ENCODE measurements at regions not wholly inside any gene's neighbourhood (a gene's known extent, or its start where the extent isn't known, plus 50 kb on each side); places are given as distances from the start of the nearest gene placed in this dataset.

- no peak for DNase-seq
Measured at GRCh38 chr2:238985041-238985729, 137.3 kb downstream of the TWIST2 start.

GRCh38 chr2:238985931-238986446 is 138.1 kb downstream of the TWIST2 start:
- no peak for DNase-seq

GRCh38 chr2:238986491-238987351 is 138.8 kb downstream of the TWIST2 start:
- DNase-seq, result no peak

- no peak for DNase-seq
Measured at GRCh38 chr2:238987352-238987981, 139.6 kb downstream of the TWIST2 start.

DNA sequence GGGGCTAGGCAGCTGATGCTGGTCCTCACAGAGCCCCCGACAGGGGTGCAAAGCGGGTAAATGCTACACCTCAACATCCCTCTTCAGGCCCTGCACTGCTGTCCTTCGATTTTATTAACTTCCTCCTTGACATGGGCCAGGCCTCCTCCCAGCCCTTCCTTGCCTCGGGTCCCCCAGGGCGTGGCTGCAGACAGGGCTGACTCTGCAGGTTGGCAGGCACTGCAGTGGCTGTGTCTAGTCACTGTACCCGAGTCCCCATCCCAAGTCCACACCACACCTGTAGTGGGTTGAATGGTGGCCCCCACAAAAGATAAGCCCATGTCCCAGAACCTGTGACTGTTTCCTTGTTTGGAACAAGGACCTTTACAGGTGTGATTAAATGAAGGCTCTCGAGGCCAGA is 140.2 kb downstream of the TWIST2 start:
- no peak for DNase-seq

DNA sequence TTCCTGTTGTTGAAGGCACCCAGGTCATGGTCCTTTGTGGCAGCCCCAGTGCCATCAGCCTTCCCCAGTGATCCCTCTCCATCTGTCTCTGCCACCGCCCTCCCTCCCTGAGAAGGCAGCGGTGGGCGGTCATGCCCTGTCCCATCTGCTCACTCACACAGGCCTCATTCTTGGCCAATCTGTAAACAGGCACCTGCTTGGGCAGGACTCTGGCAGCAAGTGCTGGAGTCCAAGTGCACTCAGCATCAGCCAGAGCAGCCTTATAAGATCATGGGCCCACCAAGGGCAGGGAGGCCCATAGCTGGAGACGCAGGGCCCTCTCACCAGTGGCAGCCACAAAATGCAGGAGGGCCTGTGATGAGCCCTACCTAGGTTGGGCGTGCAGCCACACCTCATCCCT is 140.9 kb downstream of the TWIST2 start:
- DNase-seq, result no peak

DNA sequence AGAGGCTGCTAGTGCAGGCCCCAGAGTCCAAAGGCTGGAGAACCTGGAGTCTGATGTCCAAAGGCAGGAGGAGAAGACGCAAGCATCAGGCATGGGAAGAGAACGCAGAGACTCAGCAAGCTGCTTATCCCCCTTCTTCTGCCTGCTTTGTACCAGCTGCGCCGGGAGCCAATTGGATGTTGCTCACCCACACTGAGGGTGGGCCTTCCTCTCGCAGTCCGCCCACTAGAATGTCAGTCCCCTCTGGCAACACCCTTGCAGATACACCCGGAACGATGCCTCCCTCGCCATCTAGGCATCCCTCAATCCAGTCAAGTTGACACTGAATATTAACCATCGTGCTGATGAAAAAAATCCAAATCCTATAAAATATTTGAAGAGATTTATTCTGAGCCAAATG is 141.6 kb downstream of the TWIST2 start:
- no peak for DNase-seq

DNA sequence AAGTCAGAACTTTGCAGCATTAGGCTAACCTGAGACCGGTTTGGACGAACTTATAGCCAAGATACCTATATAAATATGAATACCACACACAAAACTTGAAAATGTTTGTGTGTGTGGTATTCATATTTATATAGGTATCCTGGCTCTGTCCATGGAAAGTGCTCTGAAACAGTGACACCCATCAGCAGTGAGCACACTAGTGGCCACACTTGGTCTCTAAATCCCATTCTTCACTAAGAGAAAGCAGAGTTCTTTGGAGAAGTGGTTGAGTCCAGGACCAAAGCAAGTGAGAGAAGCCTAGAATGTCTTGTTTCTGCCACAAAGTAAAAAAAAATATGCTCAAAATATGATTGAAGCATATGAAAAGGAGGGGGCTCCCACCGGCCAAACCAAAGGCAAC is 146.5 kb downstream of the TWIST2 start:
- no peak for DNase-seq

- no peak for DNase-seq
Measured at GRCh38 chr2:238994876-238995275, 147.0 kb downstream of the TWIST2 start.

DNA sequence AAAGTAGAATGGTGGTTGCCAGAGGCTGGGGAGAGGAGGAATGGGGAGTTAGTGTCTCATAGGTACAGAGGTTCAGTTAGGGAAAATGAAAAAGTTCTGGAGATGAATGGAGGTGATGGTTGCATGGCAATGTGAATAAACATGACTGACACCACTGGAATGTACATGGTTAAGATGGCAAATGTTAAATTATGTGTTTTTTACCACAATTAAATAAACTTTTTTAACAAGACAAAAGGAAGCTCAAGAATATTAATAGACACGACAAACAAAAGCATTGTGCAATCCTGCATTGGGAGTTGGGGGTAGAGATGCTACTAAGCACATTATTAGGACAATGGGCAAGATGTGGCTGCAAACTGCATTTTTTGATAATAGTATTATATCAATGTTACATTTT is 147.7 kb downstream of the TWIST2 start:
- DNase-seq, result no peak

DNA sequence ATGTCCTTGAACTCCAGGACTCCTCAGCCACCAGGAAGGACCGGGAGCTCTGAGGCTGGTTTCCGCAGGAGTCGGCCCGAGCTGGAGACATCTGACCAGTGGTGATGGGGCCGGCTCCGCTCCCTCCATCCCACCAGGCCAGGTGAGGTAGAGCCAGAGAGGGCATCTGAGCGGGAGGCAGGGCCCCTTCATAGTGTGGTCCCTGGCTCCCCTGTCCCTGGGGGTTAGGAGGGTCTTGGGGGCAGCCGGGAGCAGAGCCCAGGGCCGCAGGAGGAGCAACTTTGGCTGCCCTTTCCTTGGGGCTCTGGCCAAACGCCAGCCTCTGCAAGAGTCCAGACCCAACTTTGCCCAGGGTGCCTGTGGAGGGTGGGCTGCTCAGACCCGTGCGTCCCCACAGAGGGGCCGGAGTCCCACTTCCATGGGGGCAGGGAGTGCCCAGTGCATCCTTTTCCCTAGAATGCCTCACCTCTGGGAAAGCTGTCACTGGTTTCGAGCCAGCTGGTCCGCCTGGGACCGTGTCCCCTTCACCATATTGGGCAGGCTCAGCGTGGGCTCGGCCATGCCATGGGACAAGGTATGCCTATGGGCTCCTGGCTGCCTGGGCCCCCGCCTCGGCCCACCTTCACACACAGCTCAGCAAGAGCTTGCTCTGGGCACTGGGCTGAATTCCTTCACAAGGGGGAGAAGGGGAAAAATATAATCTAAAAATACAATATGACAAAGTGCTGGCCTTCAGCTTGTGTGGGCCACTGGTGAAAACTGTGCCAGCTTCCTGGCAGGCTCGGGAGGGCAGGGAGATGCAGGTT is 148.6 kb downstream of the TWIST2 start:
- no peak for DNase-seq

DNA sequence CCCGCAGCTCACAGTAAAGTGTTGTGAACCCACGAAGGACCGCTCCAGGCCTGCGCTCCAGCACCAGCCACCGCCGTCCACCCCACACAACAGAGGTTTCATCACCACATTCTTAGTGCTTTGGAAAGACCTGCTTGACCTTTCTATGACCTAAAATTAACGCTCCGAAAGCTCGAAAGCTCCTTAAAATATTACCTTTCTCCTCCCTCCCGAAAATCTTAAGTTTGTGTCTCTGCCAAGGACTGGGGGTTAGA is 149.2 kb downstream of the TWIST2 start:
- DNase-seq, result no peak

DNA sequence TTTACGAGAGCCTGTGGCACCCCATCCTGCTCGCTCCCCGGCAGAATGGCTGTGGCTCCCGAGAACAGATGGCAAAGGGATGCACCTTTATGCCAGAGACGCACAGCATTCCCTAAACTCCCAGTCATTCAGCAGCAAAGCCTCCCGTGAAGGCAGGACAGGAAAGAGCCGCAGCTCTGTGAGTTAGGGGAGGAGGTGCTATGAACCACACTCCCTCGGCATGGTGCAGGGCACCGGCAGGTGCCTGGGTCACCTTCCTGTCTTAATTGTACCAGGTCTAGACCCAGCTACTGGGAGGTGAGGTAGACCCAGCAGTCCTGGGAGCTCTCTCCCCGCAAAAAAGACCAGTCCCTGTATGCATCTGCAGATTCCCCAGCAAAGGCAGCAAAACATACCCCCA is 149.8 kb downstream of the TWIST2 start:
- no peak for DNase-seq
